ENCODE measurements at regions not wholly inside any gene's neighbourhood (a gene's known extent, or its start where the extent isn't known, plus 50 kb on each side); places are given as distances from the start of the nearest gene placed in this dataset.
"Not testable (repeated sequence)": the region's sequence is repeated elsewhere in the genome, so short reads cannot be mapped to it uniquely, and the experiment has no call there.

- H3K27ac ChIP-seq (replicated peaks in 1 of 4); H3K27me3 ChIP-seq; H3K36me3 ChIP-seq; DNase-seq (ENCODE audit: extremely low spot score); H3K4me1 ChIP-seq; H3K4me3 ChIP-seq; intact Hi-C loops (cut with DNase I): not testable (repeated sequence)
- H3K9me3 ChIP-seq = peaks cover 0 to 18% (median 10%) of the 10 kb centered on the region in 4 donors
- no CpG with 5 or more reads among the region's 1 CpG for WGBS
Measured at GRCh38 chr21:10392301-10392700, 129.1 kb upstream of the TPTE start.

- H3K36me3 ChIP-seq; H3K27me3 ChIP-seq; H3K27ac ChIP-seq (replicated peaks in 1 of 4); DNase-seq (ENCODE audit: extremely low spot score); H3K4me3 ChIP-seq; H3K4me1 ChIP-seq; intact Hi-C loops (cut with DNase I): not testable (repeated sequence)
- H3K9me3 ChIP-seq = peaks cover 0 to 15% (median 5%) of the 10 kb centered on the region in 4 donors
- WGBS = 47% methylated on average over 1 of the region's 1 CpG
Measured at GRCh38 chr21:10395963-10396362, 125.4 kb upstream of the TPTE start.

- H3K4me3 ChIP-seq; H3K27ac ChIP-seq (replicated peaks in 1 of 4); intact Hi-C loops (cut with DNase I); DNase-seq (ENCODE audit: extremely low spot score); H3K4me1 ChIP-seq; H3K36me3 ChIP-seq: not testable (repeated sequence)
- H3K27me3 ChIP-seq = peaks cover 0 to 10% (median 0%) of the 10 kb centered on the region in 4 donors
- peaks cover 0 to 21% (median 10%) of the 10 kb centered on the region in 4 donors for H3K9me3 ChIP-seq
- WGBS = 81% methylated on average over 13 of the region's 13 CpGs
Measured at GRCh38 chr21:10397495-10397915, 123.9 kb upstream of the TPTE start.

GRCh38 chr21:10398692-10399489 lies 122.5 kb upstream of the TPTE start:
- H3K36me3 ChIP-seq; H3K27ac ChIP-seq (replicated peaks in 1 of 4); H3K4me1 ChIP-seq; DNase-seq (ENCODE audit: extremely low spot score); H3K4me3 ChIP-seq; intact Hi-C loops (cut with DNase I): not testable (repeated sequence)
- Histone ChIP-seq H3K9me3 (peaks cover 0 to 34% (median 11%) of the 10 kb centered on the region in 4 donors), H3K27me3 (peaks cover 0 to 15% (median 0%) of the 10 kb centered on the region in 4 donors)
- WGBS = 80% methylated on average over 4 of the region's 10 CpGs

- Histone ChIP-seq H3K27me3 (peaks cover 0 to 15% (median 0%) of the 10 kb centered on the region in 4 donors), H3K9me3 (peaks cover 0 to 45% (median 25%) of the 10 kb centered on the region in 4 donors)
- H3K4me3 ChIP-seq; intact Hi-C loops (cut with DNase I); H3K4me1 ChIP-seq; H3K36me3 ChIP-seq; H3K27ac ChIP-seq (replicated peaks in 1 of 4); DNase-seq (ENCODE audit: extremely low spot score): not testable (repeated sequence)
- 73% methylated on average over 18 of the region's 18 CpGs for WGBS
Measured at GRCh38 chr21:10400622-10401361, 120.6 kb upstream of the TPTE start.

- H3K27ac ChIP-seq (replicated peaks in 1 of 4); H3K36me3 ChIP-seq; intact Hi-C loops (cut with DNase I); H3K4me3 ChIP-seq; H3K4me1 ChIP-seq; DNase-seq (ENCODE audit: extremely low spot score): not testable (repeated sequence)
- 72% methylated on average over 5 of the region's 5 CpGs for WGBS
- H3K9me3 ChIP-seq = peaks cover 0 to 45% (median 25%) of the 10 kb centered on the region in 4 donors
- H3K27me3 ChIP-seq = peaks cover 0 to 15% (median 0%) of the 10 kb centered on the region in 4 donors
Measured at GRCh38 chr21:10402461-10402860, 118.9 kb upstream of the TPTE start.

- intact Hi-C loops (cut with DNase I); H3K4me1 ChIP-seq; H3K36me3 ChIP-seq; H3K27ac ChIP-seq (replicated peaks in 1 of 4); H3K4me3 ChIP-seq: not testable (repeated sequence)
- DNase-seq (ENCODE audit: extremely low spot score) = peak; percentile 92
- peaks cover 0 to 42% (median 26%) of the 10 kb centered on the region in 4 donors for H3K9me3 ChIP-seq
- WGBS = 73% methylated on average over 36 of the region's 36 CpGs
- H3K27me3 ChIP-seq = peaks cover 0 to 15% (median 0%) of the 10 kb centered on the region in 4 donors
Measured at GRCh38 chr21:10405331-10405730, 116.1 kb upstream of the TPTE start.

GRCh38 chr21:10409786-10410185 lies 111.6 kb upstream of the TPTE start:
- peaks cover 0 to 13% (median 11%) of the 10 kb centered on the region in 4 donors for H3K9me3 ChIP-seq
- H3K4me3 ChIP-seq; H3K27ac ChIP-seq (replicated peaks in 1 of 4); H3K36me3 ChIP-seq; H3K4me1 ChIP-seq; H3K27me3 ChIP-seq; intact Hi-C loops (cut with DNase I): not testable (repeated sequence)
- DNase-seq (ENCODE audit: extremely low spot score) = peak; percentile 45
- WGBS = 36% methylated on average over 3 of the region's 4 CpGs

- H3K4me3 ChIP-seq; H3K36me3 ChIP-seq; H3K27me3 ChIP-seq; intact Hi-C loops (cut with DNase I); H3K4me1 ChIP-seq; H3K27ac ChIP-seq (replicated peaks in 1 of 4): not testable (repeated sequence)
- peak; percentile 80 for DNase-seq (ENCODE audit: extremely low spot score)
- WGBS = 58% methylated on average over 5 of the region's 5 CpGs
- H3K9me3 ChIP-seq = peaks cover 0 to 13% (median 11%) of the 10 kb centered on the region in 4 donors
Measured at GRCh38 chr21:10410354-10410929, 110.9 kb upstream of the TPTE start.

GRCh38 chr21:10411776-10412526 lies 109.4 kb upstream of the TPTE start:
- H3K36me3 ChIP-seq; H3K27ac ChIP-seq (replicated peaks in 1 of 4); H3K4me1 ChIP-seq; H3K4me3 ChIP-seq; intact Hi-C loops (cut with DNase I): not testable (repeated sequence)
- peak; percentile 91 for DNase-seq (ENCODE audit: extremely low spot score)
- peaks cover 0 to 12% (median 0%) of the 10 kb centered on the region in 4 donors for H3K27me3 ChIP-seq
- peaks cover 0 to 17% (median 14%) of the 10 kb centered on the region in 4 donors for H3K9me3 ChIP-seq
- WGBS = 66% methylated on average over 17 of the region's 17 CpGs

- WGBS = 81% methylated on average over 8 of the region's 8 CpGs
- Histone ChIP-seq H3K27me3 (peaks cover 0 to 12% (median 0%) of the 10 kb centered on the region in 4 donors), H3K9me3 (peaks cover 0 to 17% (median 14%) of the 10 kb centered on the region in 4 donors)
- H3K27ac ChIP-seq (replicated peaks in 1 of 4); H3K4me3 ChIP-seq; intact Hi-C loops (cut with DNase I); H3K4me1 ChIP-seq; H3K36me3 ChIP-seq: not testable (repeated sequence)
- peak; percentile 90 for DNase-seq (ENCODE audit: extremely low spot score)
Measured at GRCh38 chr21:10412928-10413246, 108.5 kb upstream of the TPTE start.

Measured in esophagus muscularis mucosa (tissue), 4 donors.